HT1080 (cell line): ENCODE measurements at regions not wholly inside any gene's neighbourhood (a gene's known extent, or its start where the extent isn't known, plus 50 kb on each side); places are given as distances from the start of the nearest gene placed in this dataset.
"Not testable (repeated sequence)": the region's sequence is repeated elsewhere in the genome, so short reads cannot be mapped to it uniquely, and the experiment has no call there.

ENCODE experiments used
- DNase-seq: peaks from one replicate; pipeline ENCODE4 v3.0.0-alpha.2; 2015; ENCODE audit warnings: low read depth

DNA sequence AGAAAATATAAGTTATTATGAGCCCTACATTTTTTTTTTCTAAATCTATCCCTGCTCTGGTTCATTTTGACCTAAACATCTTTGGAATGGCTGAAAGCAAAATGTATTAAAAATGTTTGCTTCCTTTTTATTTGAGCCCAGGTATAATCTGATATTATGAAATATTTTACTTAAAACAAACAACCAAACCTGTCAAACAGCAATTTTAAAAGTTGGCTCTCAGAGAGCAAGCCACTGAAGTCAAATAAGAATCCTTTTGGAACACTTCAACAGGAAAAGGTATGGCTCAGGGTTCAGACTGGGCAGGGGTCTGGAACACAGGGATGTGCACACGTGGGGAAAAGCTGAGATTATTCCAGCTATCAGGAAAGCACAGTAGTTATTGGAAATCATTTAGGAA lies 782.9 kb downstream of the CCSER2 start:
- no peak for DNase-seq

DNA sequence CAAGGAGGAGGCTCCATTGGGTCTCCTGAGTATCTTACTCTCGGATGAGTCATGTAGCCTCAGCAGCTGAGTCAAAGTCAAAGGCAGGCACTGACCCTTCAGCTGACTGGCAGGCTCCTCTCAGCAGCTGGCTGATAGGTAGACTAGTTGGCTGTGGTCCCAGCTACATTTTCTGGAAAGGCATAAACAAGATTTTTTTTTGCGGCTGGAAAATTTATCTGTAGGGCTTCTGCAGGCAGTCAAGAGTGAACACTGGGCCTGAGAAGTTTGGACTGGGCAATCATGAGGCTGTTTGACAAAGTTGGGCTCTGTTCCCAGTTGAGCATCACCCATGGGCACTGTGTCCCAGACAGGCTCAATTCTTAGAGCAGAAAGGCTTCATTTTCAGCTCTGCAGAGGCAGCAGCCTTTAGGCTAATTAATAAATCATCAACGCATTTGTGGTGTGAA lies 796.2 kb downstream of the CCSER2 start:
- DNase-seq, result peak; percentile 48

DNA sequence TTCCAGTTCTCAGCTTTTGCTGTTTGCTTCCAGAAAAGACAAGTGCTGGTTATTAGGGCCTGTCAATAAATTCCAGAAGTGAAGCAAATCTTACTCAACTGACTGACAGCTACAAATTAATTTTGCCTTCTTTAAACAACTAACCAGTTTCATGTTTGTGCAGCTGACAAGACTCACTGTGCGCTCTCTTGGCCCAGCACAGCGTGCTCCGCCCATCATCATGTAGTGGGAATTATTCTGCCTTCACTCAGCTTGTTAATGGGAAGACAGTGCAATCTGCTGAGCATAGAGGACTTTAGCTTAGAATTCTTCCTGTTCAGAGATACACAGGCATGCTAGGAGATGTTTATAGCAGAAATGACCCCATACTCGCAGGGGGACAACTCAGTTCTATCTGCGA lies 808.9 kb downstream of the CCSER2 start:
- no peak for DNase-seq

- no peak for DNase-seq
Observed at GRCh38 chr10:85138046-85138445, 809.7 kb downstream of the CCSER2 start.

DNA sequence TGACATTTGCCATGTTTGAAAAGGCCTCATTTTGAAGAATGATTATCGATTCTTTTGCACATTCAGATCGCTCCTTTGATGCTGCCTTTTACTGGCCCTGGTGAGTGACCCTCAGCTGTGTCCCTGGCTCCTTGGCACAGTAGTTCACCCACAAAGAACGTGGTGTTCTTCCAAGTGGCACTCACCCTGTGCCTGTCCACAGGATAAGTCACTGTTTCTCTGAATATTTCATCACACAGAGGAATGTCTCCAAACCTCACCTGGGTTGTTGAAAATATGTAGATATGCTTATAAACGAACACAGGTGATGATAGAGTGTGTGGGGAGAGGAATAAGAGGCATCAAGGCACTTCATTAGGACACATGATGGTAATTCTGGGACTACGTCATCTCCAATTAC lies 810.7 kb downstream of the CCSER2 start:
- DNase-seq, result no peak

- not testable (repeated sequence) for DNase-seq
Observed at GRCh38 chr10:85141520-85141919, 813.1 kb downstream of the CCSER2 start.

DNA sequence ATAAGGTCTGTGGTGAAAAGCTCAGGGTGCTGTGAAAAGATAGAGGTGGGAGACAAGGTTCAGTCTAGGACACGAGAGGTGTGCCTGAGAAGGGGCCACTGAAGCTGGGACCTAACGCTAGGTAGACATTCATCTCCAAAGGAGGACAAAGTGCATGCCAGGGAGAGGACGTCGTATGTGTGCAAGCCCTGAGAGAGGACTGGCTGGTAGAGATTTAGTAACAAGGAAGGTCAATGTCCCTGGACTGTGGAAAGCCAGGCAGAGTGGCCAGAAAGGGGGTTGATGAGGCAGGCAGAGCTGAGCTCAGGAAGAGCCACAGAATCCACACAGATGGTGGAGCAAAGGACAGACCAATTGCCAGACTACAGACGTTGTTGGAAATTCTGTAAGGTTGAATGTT lies 817.6 kb downstream of the CCSER2 start:
- DNase-seq, result no peak

DNA sequence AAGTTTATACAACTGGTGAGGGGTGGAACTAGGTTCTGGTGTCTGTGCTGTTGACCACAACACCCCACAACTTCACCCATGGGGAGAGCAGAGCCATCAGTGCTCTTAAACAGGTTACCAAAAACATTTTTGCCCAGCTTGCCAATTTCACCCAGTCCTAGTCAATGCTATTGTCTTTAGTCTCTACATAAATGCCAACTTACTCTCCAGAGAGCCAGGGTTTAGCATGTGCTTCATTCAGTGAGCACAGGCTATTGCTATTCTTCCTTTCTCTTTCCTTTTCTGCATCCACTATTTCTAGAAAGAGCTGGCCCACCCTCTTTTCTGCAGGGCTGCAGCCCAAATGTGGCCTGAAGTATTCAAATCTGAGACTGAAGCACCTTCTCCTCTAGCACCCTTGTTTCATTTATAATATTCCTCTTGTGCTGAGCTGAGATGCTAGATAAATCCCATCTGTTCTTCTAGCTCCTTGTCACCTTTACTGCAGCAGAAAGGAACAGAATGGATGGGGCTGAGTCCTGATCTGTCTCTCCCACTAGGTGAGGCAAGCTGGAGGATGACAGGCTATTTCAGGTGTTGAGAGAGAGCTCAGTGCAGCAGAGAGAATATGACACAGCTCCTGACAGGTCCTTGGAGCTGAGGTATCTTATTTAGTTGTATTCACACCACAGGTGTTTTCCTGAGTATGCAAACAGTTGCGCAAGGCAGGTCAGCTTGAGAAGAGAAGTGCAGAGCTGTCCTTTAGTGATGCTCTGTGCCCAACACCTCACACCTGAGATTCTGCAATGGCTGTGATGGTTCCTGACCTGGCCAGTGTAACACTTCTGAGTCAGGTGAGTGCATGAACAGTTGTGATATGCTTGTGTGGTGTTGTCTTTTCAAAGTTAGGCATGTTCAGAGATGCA lies 819.2 kb downstream of the CCSER2 start:
- DNase-seq, result no peak

DNA sequence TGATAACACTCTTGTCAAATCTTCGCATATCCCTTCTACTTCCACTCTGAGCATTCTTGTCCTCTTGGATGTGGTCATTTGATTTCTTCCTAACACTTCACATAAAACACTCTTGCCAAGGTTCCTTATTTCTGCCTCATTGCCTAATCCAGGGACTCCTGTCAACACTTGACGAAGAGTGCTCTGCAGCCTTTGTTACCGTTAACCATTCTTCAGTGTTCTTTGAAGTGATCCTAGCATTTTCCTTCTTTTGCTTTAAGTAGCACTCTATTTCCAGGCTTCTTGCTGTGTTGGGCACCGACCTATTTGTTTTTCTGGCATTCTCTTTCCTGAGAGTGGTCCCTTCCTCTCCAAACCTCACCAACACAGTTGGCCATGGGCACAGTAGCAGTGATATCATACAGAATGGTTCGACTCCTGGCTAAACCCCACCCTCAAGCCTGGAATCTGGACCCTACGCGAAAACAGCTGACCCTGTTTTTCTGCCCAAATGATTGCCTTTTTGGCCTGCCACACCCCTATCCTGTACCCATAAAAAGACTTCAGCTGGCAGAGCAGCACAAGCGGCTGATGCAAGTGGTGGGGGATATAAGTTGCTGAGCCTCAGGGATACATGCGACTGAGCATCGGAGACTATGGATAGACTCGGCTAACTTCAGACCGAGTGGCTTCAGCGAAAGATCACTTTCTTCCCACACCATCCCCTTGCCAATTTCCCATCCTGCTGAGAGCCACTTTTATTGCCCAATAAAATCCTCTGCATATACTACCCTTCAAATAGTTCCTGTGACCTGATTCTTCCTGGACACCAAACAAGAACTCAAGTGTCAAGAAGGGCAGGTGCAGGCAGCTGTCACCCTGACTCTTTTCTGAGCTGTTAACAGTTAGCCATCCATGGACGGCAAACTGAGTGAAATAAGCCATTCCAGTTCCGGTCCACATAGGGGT lies 820.6 kb downstream of the CCSER2 start:
- DNase-seq, result no peak

- no peak for DNase-seq
Observed at GRCh38 chr10:85149766-85150165, 821.4 kb downstream of the CCSER2 start.

- DNase-seq, result no peak
Observed at GRCh38 chr10:85151506-85151905, 823.1 kb downstream of the CCSER2 start.

- DNase-seq, result no peak
Observed at GRCh38 chr10:85152496-85152895, 824.1 kb downstream of the CCSER2 start.

DNA sequence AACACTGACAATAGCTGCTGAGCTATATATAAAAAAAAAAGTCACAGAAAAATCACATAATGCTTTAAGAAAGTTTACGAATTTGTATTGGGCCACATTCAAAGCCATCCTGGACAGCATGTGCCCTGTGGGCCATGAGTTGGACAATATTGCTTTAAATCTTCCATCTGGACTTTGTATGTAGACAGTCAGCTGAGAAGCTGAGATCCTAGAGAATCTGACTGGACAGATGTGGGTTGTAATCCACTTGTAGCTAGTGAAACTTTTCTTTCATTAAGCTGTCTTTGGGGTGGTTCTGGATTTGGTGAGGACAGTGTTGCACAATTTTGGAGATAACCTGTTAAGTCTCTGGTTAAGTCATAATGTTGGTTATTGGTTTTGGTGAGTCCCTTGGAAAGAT lies 824.5 kb downstream of the CCSER2 start:
- DNase-seq, result no peak

- DNase-seq, result no peak
Observed at GRCh38 chr10:85157206-85157605, 828.8 kb downstream of the CCSER2 start.

GRCh38 chr10:85168243-85168642 lies 839.9 kb downstream of the CCSER2 start:
- no peak for DNase-seq

DNA sequence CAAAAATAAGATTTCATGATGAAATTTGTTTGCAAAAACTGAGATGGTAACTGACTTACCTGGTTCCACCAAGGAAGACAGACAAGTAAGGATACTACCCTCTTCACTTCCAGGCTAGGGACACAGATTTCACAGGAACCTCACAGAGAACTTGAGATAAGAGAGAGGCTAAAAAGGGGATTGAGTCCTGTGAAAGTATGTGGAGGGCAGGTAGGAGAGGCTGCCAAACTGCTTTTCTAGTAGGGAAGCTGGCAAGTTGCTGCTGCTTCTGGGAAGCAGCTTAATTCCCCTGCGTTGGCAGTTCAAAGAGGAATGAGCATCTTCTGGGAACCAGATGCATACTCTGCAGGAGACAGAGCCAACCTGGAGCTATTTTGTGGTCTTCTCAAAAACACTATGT lies 841.6 kb downstream of the CCSER2 start:
- no peak for DNase-seq

GRCh38 chr10:85175635-85176034 lies 847.2 kb downstream of the CCSER2 start:
- peak; percentile 7 for DNase-seq

GRCh38 chr10:85177767-85178166 lies 849.4 kb downstream of the CCSER2 start:
- DNase-seq, result no peak

GRCh38 chr10:85187047-85187446 lies 858.7 kb downstream of the CCSER2 start:
- DNase-seq, result no peak

DNA sequence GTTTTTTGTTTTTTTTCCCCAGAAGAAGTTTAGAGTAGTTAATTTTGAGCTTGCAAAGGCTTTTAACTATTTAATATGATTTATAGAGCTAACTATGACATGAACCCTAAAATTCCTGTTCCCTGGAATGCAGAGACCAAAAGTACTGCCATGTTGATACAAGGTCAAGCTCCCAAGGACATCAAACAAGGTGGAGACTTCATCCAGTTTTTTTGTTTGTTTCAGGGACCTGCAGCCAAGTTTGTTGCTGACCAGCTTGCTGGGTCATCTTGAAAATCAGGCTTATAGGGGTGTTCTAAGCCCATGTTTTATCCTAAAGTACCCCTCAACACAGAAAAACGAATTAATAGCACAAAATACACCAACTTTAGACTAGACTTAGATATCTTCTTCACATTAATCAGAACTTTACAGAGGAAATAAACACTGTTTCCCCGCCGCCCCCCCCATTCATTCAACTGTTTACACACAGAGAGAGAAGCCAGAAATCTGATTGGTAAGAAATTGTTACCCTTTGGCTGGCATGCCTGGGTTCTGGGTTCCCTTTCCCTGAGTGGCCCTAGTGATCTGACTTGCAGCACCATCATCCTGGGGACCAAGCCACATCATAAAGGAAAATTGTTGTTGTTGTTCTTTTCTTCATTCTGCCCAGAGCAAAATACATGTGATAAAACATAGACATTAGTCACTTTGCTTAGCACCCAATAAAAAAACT lies 860.5 kb downstream of the CCSER2 start:
- no peak for DNase-seq

DNA sequence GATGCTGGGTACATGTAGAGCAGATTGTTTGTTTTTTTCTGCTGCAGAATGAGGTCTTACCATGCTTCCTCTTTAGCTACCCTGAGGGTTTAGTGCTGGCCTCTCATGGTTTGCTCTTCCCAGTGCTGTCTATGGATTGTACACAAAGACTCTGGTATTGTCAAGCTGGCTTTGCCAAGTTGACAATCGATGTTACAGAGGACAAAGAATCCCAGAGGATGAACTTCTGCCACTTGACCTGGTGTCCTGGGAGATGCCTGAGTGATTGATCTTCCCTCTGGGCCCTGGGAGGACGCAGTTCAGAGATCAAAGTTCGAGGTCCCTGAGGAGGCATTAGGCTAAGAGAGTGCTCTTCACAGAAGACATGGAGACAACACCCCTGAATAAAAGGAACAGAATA lies 865.4 kb downstream of the CCSER2 start:
- no peak for DNase-seq

DNA sequence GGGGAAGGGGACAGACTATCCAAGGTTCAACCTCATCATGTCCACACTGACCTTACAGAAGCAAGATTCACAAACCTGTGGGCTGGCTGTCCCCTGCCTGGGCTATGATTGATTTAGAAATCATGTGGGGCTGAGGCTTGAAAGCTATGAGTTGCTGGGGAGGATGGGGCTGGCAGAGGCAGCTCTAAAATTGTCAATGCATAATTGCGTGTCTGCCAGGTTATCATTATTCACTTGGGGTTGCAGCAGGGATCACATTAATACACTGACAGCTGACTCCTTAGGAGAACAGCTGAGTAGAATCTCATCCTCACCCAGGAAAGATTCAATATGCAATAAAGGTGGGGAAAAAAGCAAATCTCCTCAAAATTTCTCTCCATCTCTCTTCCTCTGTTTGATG lies 866.3 kb downstream of the CCSER2 start:
- DNase-seq, result no peak
